SK-N-SH treated with all-trans-retinoic acid at 6 μM for 48 hours (cell line): ENCODE measurements at regions not wholly inside any gene's neighbourhood (a gene's known extent, or its start where the extent isn't known, plus 50 kb on each side); places are given as distances from the start of the nearest gene placed in this dataset.

Experiments used
- ATAC-seq: fragments of 200-7000 bp; cut with Tn5 transposase; 3 replicates; pipeline ENCODE4 v1.9.1; 2020; ENCODE audit warnings: mild to moderate bottlenecking, moderate library complexity
- ARNTL ChIP-seq: fragments of 450-650 bp; formaldehyde crosslinking; IDR thresholded peaks from 2 replicates; pipeline ENCODE4 v1.5.0; 2020; ENCODE audit warnings: low read depth, mild to moderate bottlenecking, moderate library complexity, borderline replicate concordance
- BACH2 ChIP-seq: fragments of 250-450 bp; sonication (Bioruptor Pico); IDR thresholded peaks from 2 replicates; pipeline ENCODE4 v1.9.0; 2021; ENCODE audit warnings: mild to moderate bottlenecking, borderline replicate concordance
- CREB5 ChIP-seq: fragments of 250-450 bp; sonication (Bioruptor Pico); IDR thresholded peaks from 2 replicates; pipeline ENCODE4 v1.5.1; 2020; ENCODE audit warnings: low read depth, mild to moderate bottlenecking, moderate library complexity
- CSDC2 ChIP-seq: fragments of 250-450 bp; sonication (Bioruptor Pico); IDR thresholded peaks from 2 replicates; pipeline ENCODE4 v1.5.0; 2020; ENCODE audit warnings: mild to moderate bottlenecking, moderate library complexity
- CSRNP3 ChIP-seq: fragments of 250-450 bp; sonication (Bioruptor Pico); IDR thresholded peaks from 2 replicates; pipeline ENCODE4 v1.5.1; 2021; ENCODE audit warnings: mild to moderate bottlenecking, moderate library complexity
- ESRRG ChIP-seq: fragments of 250-450 bp; sonication (Bioruptor Pico); IDR thresholded peaks from 2 replicates; pipeline ENCODE4 v1.6.1; 2021; ENCODE audit warnings: mild to moderate bottlenecking
- GLIS3 ChIP-seq: fragments of 250-450 bp; sonication (Bioruptor Pico); IDR thresholded peaks from 2 replicates; pipeline ENCODE4 v1.5.0; 2020; ENCODE audit warnings: mild to moderate bottlenecking, moderate library complexity
- ISL1 ChIP-seq: fragments of 250-450 bp; sonication (Bioruptor Pico); IDR thresholded peaks from 2 replicates; pipeline ENCODE4 v2.1.2; 2022; ENCODE audit warnings: mild to moderate bottlenecking, moderate library complexity
- OSR1 ChIP-seq: fragments of 250-450 bp; sonication (Bioruptor Pico); IDR thresholded peaks from 2 replicates; pipeline ENCODE4 v1.8.0; 2022; ENCODE audit warnings: moderate library complexity, mild to moderate bottlenecking, inconsistent platforms
- POU6F1 ChIP-seq: fragments of 250-450 bp; sonication (Bioruptor Pico); IDR thresholded peaks from 2 replicates; pipeline ENCODE4 v1.8.0; 2021; ENCODE audit warnings: low read depth, mild to moderate bottlenecking, moderate library complexity, borderline replicate concordance
- PPARA ChIP-seq: fragments of 250-450 bp; sonication (Bioruptor Pico); IDR thresholded peaks from 2 replicates; pipeline ENCODE4 v1.5.0; 2020; ENCODE audit warnings: mild to moderate bottlenecking, borderline replicate concordance
- RARB ChIP-seq: fragments of 250-450 bp; sonication (Bioruptor Pico); IDR thresholded peaks from 2 replicates; pipeline ENCODE4 v1.8.0; 2021; ENCODE audit warnings: mild to moderate bottlenecking, moderate library complexity
- SNAI2 ChIP-seq: fragments of 250-450 bp; sonication (Bioruptor Pico); IDR thresholded peaks from 2 replicates; pipeline ENCODE4 v1.5.0; 2020; ENCODE audit warnings: mild to moderate bottlenecking, moderate library complexity
- TCF4 ChIP-seq: fragments of 250-450 bp; sonication (Bioruptor Pico); IDR thresholded peaks from 2 replicates; pipeline ENCODE4 v1.8.0; 2021; ENCODE audit warnings: mild to moderate bottlenecking, moderate library complexity, borderline replicate concordance
- TOX ChIP-seq: fragments of 250-450 bp; sonication (Bioruptor Pico); IDR thresholded peaks from 2 replicates; pipeline ENCODE4 v1.8.0; 2021; ENCODE audit warnings: mild to moderate bottlenecking, moderate library complexity, borderline replicate concordance
- TSHZ2 ChIP-seq: fragments of 250-450 bp; sonication (Bioruptor Pico); IDR thresholded peaks from 2 replicates; pipeline ENCODE4 v1.5.0; 2020; ENCODE audit warnings: mild to moderate bottlenecking, moderate library complexity
- ZC3H10 ChIP-seq: fragments of 250-450 bp; sonication (Bioruptor Pico); IDR thresholded peaks from 2 replicates; pipeline ENCODE4 v1.5.1; 2021; ENCODE audit warnings: mild to moderate bottlenecking, moderate library complexity
- ZFP3 ChIP-seq: fragments of 250-450 bp; sonication (Bioruptor Pico); IDR thresholded peaks from 2 replicates; pipeline ENCODE4 v1.5.0; 2020; ENCODE audit warnings: mild to moderate bottlenecking, moderate library complexity
- ZFP30 ChIP-seq: fragments of 450-650 bp; formaldehyde crosslinking; IDR thresholded peaks from 2 replicates; pipeline ENCODE4 v1.5.0; 2022; ENCODE audit warnings: mild to moderate bottlenecking, moderate library complexity
- ZNF565 ChIP-seq: fragments of 450-650 bp; formaldehyde crosslinking; conservative IDR thresholded peaks from 2 replicates; pipeline ENCODE4 v1.5.0; 2020; ENCODE audit warnings: low read depth, mild to moderate bottlenecking, moderate library complexity
- ZNF70 ChIP-seq: fragments of 450-650 bp; formaldehyde crosslinking; IDR thresholded peaks from 2 replicates; pipeline ENCODE4 v1.5.0; 2020; ENCODE audit warnings: mild to moderate bottlenecking, moderate library complexity
- ZNF8 ChIP-seq: fragments of 450-650 bp; formaldehyde crosslinking; IDR thresholded peaks from 2 replicates; pipeline ENCODE4 v1.5.0; 2020; ENCODE audit warnings: mild to moderate bottlenecking, moderate library complexity
- TF ChIP-seq, protein P1 (sequence below): fragments of 250-450 bp; sonication (Bioruptor Pico); IDR thresholded peaks from 2 replicates; pipeline ENCODE4 v1.8.0; 2020; ENCODE audit warnings: mild to moderate bottlenecking, moderate library complexity, borderline replicate concordance

GRCh38 chr1:234769284-234769985 is 159.5 kb upstream of the IRF2BP2 start:
- ATAC-seq: no peak
- no peak for TF ChIP-seq TCF4 (CRISPR knock-in tag)
- no peak for TF ChIP-seq ZNF70
- TF ChIP-seq BACH2 (CRISPR knock-in tag): no peak
- TF ChIP-seq CSDC2 (CRISPR knock-in tag): no peak
- no peak for TF ChIP-seq ISL1
- no peak for TF ChIP-seq GLIS3 (CRISPR knock-in tag)
- TF ChIP-seq PPARA: no peak
- TF ChIP-seq POU6F1 (CRISPR knock-in tag): no peak
- TF ChIP-seq ZFP3: no peak
- TF ChIP-seq TOX (CRISPR knock-in tag): no peak
- TF ChIP-seq OSR1: no peak
- TF ChIP-seq ZNF8 (CRISPR knock-in tag): no peak
- TF ChIP-seq ZFP30: no peak
- TF ChIP-seq CSRNP3 (CRISPR knock-in tag): no peak
- TF ChIP-seq, protein P1, sequence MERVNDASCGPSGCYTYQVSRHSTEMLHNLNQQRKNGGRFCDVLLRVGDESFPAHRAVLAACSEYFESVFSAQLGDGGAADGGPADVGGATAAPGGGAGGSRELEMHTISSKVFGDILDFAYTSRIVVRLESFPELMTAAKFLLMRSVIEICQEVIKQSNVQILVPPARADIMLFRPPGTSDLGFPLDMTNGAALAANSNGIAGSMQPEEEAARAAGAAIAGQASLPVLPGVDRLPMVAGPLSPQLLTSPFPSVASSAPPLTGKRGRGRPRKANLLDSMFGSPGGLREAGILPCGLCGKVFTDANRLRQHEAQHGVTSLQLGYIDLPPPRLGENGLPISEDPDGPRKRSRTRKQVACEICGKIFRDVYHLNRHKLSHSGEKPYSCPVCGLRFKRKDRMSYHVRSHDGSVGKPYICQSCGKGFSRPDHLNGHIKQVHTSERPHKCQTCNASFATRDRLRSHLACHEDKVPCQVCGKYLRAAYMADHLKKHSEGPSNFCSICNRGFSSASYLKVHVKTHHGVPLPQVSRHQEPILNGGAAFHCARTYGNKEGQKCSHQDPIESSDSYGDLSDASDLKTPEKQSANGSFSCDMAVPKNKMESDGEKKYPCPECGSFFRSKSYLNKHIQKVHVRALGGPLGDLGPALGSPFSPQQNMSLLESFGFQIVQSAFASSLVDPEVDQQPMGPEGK (CRISPR knock-in tag): no peak
- no peak for TF ChIP-seq ESRRG (CRISPR knock-in tag)
- no peak for TF ChIP-seq ARNTL (CRISPR knock-in tag)
- TF ChIP-seq SNAI2 (CRISPR knock-in tag): no peak

- no peak for ATAC-seq
- TF ChIP-seq PPARA: no peak
- TF ChIP-seq POU6F1 (CRISPR knock-in tag): no peak
- no peak for TF ChIP-seq ESRRG (CRISPR knock-in tag)
- no peak for TF ChIP-seq GLIS3 (CRISPR knock-in tag)
- TF ChIP-seq CREB5: no peak
- no peak for TF ChIP-seq TSHZ2
- no peak for TF ChIP-seq RARB (CRISPR knock-in tag)
- TF ChIP-seq OSR1: no peak
- TF ChIP-seq ZNF565 (CRISPR knock-in tag): no peak
- no peak for TF ChIP-seq BACH2 (CRISPR knock-in tag)
- TF ChIP-seq ZNF8 (CRISPR knock-in tag): no peak
- no peak for TF ChIP-seq ARNTL (CRISPR knock-in tag)
- TF ChIP-seq ZNF70: no peak
- TF ChIP-seq CSDC2 (CRISPR knock-in tag): no peak
- no peak for TF ChIP-seq CSRNP3 (CRISPR knock-in tag)
- TF ChIP-seq ZFP30: no peak
- no peak for TF ChIP-seq SNAI2 (CRISPR knock-in tag)
- no peak for TF ChIP-seq ISL1
- TF ChIP-seq ZC3H10 (CRISPR knock-in tag): no peak
- TF ChIP-seq ZFP3: no peak
Observed at GRCh38 chr1:234768569-234769283, 158.7 kb upstream of the IRF2BP2 start.
